ENCODE measurements at regions not wholly inside any gene's neighbourhood (a gene's known extent, or its start where the extent isn't known, plus 50 kb on each side); places are given as distances from the start of the nearest gene placed in this dataset.
A peak's percentile ranks its signal among the peaks of the same experiment; 100 is the strongest.
"Not testable (repeated sequence)": the region's sequence is repeated elsewhere in the genome, so short reads cannot be mapped to it uniquely, and the experiment has no call there.

GRCh38 chrX:74179499-74179898 lies 124.5 kb upstream of the ZCCHC13 start:
- no peak for DNase-seq

- no peak for DNase-seq
These were observed 124.9 kb upstream of the ZCCHC13 start for GRCh38 chrX:74179071-74179470.

GRCh38 chrX:74178536-74178935 lies 125.4 kb upstream of the ZCCHC13 start:
- no peak for DNase-seq

GRCh38 chrX:74171465-74171864 lies 132.5 kb upstream of the ZCCHC13 start:
- DNase-seq: no peak

- DNase-seq: no peak
These were observed 141.8 kb upstream of the ZCCHC13 start for GRCh38 chrX:74162199-74162598.

GRCh38 chrX:74160816-74161215 lies 143.2 kb upstream of the ZCCHC13 start:
- DNase-seq: no peak

GRCh38 chrX:74160358-74160757 lies 143.6 kb upstream of the ZCCHC13 start:
- no peak for DNase-seq

- no peak for DNase-seq
These were observed 156.5 kb upstream of the ZCCHC13 start for GRCh38 chrX:74147439-74147838.

GRCh38 chrX:74138943-74139342 lies 165.0 kb upstream of the ZCCHC13 start:
- no peak for DNase-seq

GRCh38 chrX:74133156-74133796 lies 170.7 kb upstream of the ZCCHC13 start:
- DNase-seq: peak; percentile 66

- DNase-seq: no peak
These were observed 171.7 kb upstream of the ZCCHC13 start for GRCh38 chrX:74132280-74132679.

GRCh38 chrX:74119016-74119910 lies 184.7 kb upstream of the ZCCHC13 start:
- DNase-seq: no peak

GRCh38 chrX:74117962-74118902 lies 185.7 kb upstream of the ZCCHC13 start:
- no peak for DNase-seq

- DNase-seq: no peak
These were observed 192.7 kb upstream of the ZCCHC13 start for GRCh38 chrX:74111245-74111644.

GRCh38 chrX:74107666-74108065 lies 196.3 kb upstream of the ZCCHC13 start:
- no peak for DNase-seq

GRCh38 chrX:74104356-74105015 lies 199.5 kb upstream of the ZCCHC13 start:
- DNase-seq: no peak

- DNase-seq: not testable (repeated sequence)
These were observed 205.6 kb upstream of the ZCCHC13 start for GRCh38 chrX:74098407-74098806.

- no peak for DNase-seq
These were observed 213.9 kb upstream of the ZCCHC13 start for GRCh38 chrX:74090049-74090448.

- DNase-seq: no peak
These were observed 218.2 kb upstream of the ZCCHC13 start for GRCh38 chrX:74085642-74086236.

GRCh38 chrX:74080165-74080564 lies 223.8 kb upstream of the ZCCHC13 start:
- no peak for DNase-seq

- no peak for DNase-seq
These were observed 213.4 kb upstream of the XIST start for GRCh38 chrX:74065831-74066390.
